SH-SY5Y (cell line): ENCODE measurements at regions not wholly inside any gene's neighbourhood (a gene's known extent, or its start where the extent isn't known, plus 50 kb on each side); places are given as distances from the start of the nearest gene placed in this dataset.

Source experiments
- GATA2 ChIP-seq: IDR thresholded peaks from 2 replicates; pipeline ENCODE4 v1.6.1; 2011; ENCODE audit warnings: mild to moderate bottlenecking, low read depth, low read length
- GATA3 ChIP-seq: IDR thresholded peaks from 2 replicates; pipeline ENCODE4 v1.6.1; 2011; ENCODE audit warnings: low read depth, mild to moderate bottlenecking, low read length, moderate library complexity

GRCh38 chr11:92296138-92296515, 71.5 kb downstream of the FAT3 start:
- TF ChIP-seq GATA3 (no peak), GATA2 (no peak)
